NT2/D1 (cell line): ENCODE measurements at regions not wholly inside any gene's neighbourhood (a gene's known extent, or its start where the extent isn't known, plus 50 kb on each side); places are given as distances from the start of the nearest gene placed in this dataset.

Experiments used
- SUZ12 ChIP-seq: IDR thresholded peaks from 2 replicates; pipeline ENCODE4 v1.6.1; 2011; ENCODE audit not compliant: insufficient read length, insufficient read depth; ENCODE audit errors: extremely low read depth
- YY1 ChIP-seq: IDR thresholded peaks from 2 replicates; pipeline ENCODE4 v1.6.1; 2011; ENCODE audit not compliant: insufficient read length, insufficient read depth
- ZNF274 ChIP-seq: IDR thresholded peaks from 2 replicates; pipeline ENCODE4 v1.6.1; 2011; ENCODE audit warnings: mild to moderate bottlenecking, low read depth, low read length

DNA sequence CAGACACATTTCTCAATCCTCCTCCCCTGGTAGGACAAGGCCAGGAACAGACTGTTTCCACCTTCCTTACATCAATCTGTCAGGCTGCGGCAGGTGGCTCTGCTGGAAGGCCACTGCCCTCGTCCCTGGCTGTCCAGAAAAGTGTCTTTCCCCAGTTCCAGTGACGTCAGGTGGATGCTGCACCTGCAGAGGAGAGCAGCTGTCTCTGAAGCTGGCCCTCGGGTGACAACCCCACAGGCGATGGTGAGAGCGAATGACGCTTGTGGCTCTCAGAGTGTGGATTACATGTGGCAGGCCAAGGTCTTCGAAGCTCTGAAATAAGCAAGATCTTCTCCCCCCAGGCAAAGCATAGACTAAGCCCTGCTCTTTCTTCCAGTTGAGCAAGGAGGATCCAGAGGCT, 146.9 kb upstream of the RET start:
- TF ChIP-seq YY1 = no peak
- TF ChIP-seq ZNF274 = no peak
- no peak for TF ChIP-seq SUZ12
